Heart right ventricle (tissue), 16 donors: ENCODE measurements at regions not wholly inside any gene's neighbourhood (a gene's known extent, or its start where the extent isn't known, plus 50 kb on each side); places are given as distances from the start of the nearest gene placed in this dataset.

Experiments used
- ATAC-seq, 8 donors: fragments of 200-7000 bp; cut with Tn5 transposase; one replicate each; pipeline ENCODE4 v1.9.1; 2020; ENCODE audit warnings: mild to moderate bottlenecking in 8 of 8, moderate library complexity in 8 of 8, moderate number of reproducible peaks in 1 of 8
- DNase-seq, 2 donors: peaks; one replicate each; pipeline ENCODE4 v3.0.0-alpha.2; 2020
- H3K27ac ChIP-seq, 10 donors: fragments of 200-600 bp; sonication (generic) in 2 of 10; one replicate each; pipeline versions ENCODE4 v1.5.0 to v1.8.0; 2020 to 2022; ENCODE audit warnings: mild to moderate bottlenecking in 3 of 10
- H3K27me3 ChIP-seq, 7 donors: fragments of 200-600 bp; one replicate each; pipeline ENCODE4 v1.8.0; 2021 to 2022; ENCODE audit warnings: mild to moderate bottlenecking in 2 of 7
- H3K36me3 ChIP-seq, 9 donors: fragments of 200-600 bp; sonication (generic) in 1 of 9; one replicate each; pipeline versions ENCODE4 v1.5.0 to v1.8.0; 2020 to 2022; ENCODE audit warnings: mild to moderate bottlenecking in 2 of 9
- H3K4me1 ChIP-seq, 9 donors: fragments of 200-600 bp; sonication (generic) in 1 of 9; one replicate each; pipeline versions ENCODE4 v1.5.0 to v1.8.0; 2020 to 2022; ENCODE audit warnings: mild to moderate bottlenecking in 4 of 9
- H3K4me3 ChIP-seq, 10 donors: fragments of 200-600 bp; sonication (generic) in 2 of 10; one replicate each; pipeline versions ENCODE4 v1.5.0 to v1.8.0; 2020 to 2022; ENCODE audit warnings: mild to moderate bottlenecking in 7 of 10, moderate library complexity in 2 of 10
- H3K9me3 ChIP-seq, 11 donors: fragments of 200-600 bp in 10 of 11; sonication (generic) in 2 of 11; one replicate each; pipeline versions ENCODE4 v1.5.0 to v1.8.0; 2013 to 2022; ENCODE audit warnings: mild to moderate bottlenecking in 2 of 11, control low read depth in 1 of 11, moderate library complexity in 1 of 11
- CTCF ChIP-seq, 9 donors: fragments of 200-600 bp; sonication (generic) in 2 of 9; IDR thresholded peaks; one replicate each; pipeline versions ENCODE4 v1.5.0 to v1.8.0; 2021 to 2022; ENCODE audit warnings: antibody characterized with exemption in 9 of 9, mild to moderate bottlenecking in 5 of 9, moderate library complexity in 1 of 9
- WGBS, 2 donors: extraction: QIAGEN DNeasy Blood & Tissue Kit; methylation state at CpG; one replicate each; pipeline ENCODE4 v1.1.7; 2013; ENCODE audit warnings: inconsistent platforms in 1 of 2; 5-methylcytosine and 5-hydroxymethylcytosine counted together
- intact Hi-C, 10 donors: fragments of 100-400 bp; cut with DNase I; formaldehyde crosslinking; loops; one replicate each; pipeline versions ENCODE4 v1.11.1 to v1.14.2; 2022
- donor health status: Arrhythmogenic right ventricular cardiomyopathy.
- donor health status: ischemic (EF 13 %, LVEDD 7.1; RV severe dilation, severe dysfunction).
- donor health status: healthy with polysubstance abuse.
- donor health status: DM: no; HTN: yes; CAD: no.
- donor health status: DM: no; HTN: no; CAD: no.
- donor health status: ischemic (EF 25% LVEDD 6.9; RV normal size, moderate dysfunction).
- donor health status: ischemic (EF 25% LVEDD 5.7; RV mildly dilated, moderate dysfunction).
- donor health status: healthy.
- donor health status: DM: yes; HTN: yes; CAD: no.
- donor health status: Ischemic cardiomyopathy.
- donor health status: ischemic (EF 35%, LVEDD 5.7; RV mildly dilated, moderate dysfunction).
- donor health status: nonischemic (EF 11% LVEDD 7.7; RV severe dilation, severe dysfunction).
- donor health status: DM: yes; HTN: yes; CAD: no.
- donor health status: PGD.
- donor health status: ischemic (EF 29% LVEDD 5.4; RV normal size, mild dysfunction).
- donor health status: nonischemic (EF 23%, LVEDD 6.1; RV moderate dilation, normal function).

- ATAC-seq (no peak), DNase-seq (no peak)
- Histone ChIP-seq H3K36me3 (no peaks in the 10 kb centered on the region), H3K27ac (no peak overlapping the region), H3K27me3 (no peaks in the 10 kb centered on the region), H3K4me3 (no peak overlapping the region), H3K4me1 (no peaks in the 10 kb centered on the region), H3K9me3 (peaks cover 0 to 35% (median 10%) of the 10 kb centered on the region in 11 donors)
- no peak for TF ChIP-seq CTCF (IDR thresholded peaks at IDR 0.05)
- intact Hi-C loops, result no loop called here
These were observed 294.5 kb downstream of the BCL11B start for GRCh38 chr14:98977451-98977850.

- WGBS, 2 donors, result 85 to 87% methylated on average over 8 of the region's 8 CpGs
- Histone ChIP-seq H3K4me1 (peaks cover 0 to 3% (median 0%) of the 10 kb centered on the region in 9 donors), H3K4me3 (no peak overlapping the region), H3K27me3 (peaks cover 0 to 17% (median 0%) of the 10 kb centered on the region in 7 donors), H3K9me3 (peaks cover 0 to 24% (median 10%) of the 10 kb centered on the region in 11 donors), H3K36me3 (no peaks in the 10 kb centered on the region), H3K27ac (no peak overlapping the region)
- no peak for TF ChIP-seq CTCF (IDR thresholded peaks at IDR 0.05)
- DNase-seq (no peak), ATAC-seq (no peak)
- intact Hi-C loops, result no loop called here
These were observed 289.0 kb downstream of the BCL11B start for GRCh38 chr14:98982986-98983385.

GRCh38 chr14:98984027-98984718 lies 287.8 kb downstream of the BCL11B start:
- no peak for TF ChIP-seq CTCF (IDR thresholded peaks at IDR 0.05)
- H3K4me3 ChIP-seq, result no peak overlapping the region
- no peak for DNase-seq
- H3K9me3 ChIP-seq, result peaks cover 0 to 12% (median 0%) of the 10 kb centered on the region in 11 donors
- intact Hi-C loops, result no loop called here
- H3K27me3 ChIP-seq, result peaks cover 0 to 17% (median 0%) of the 10 kb centered on the region in 7 donors
- H3K27ac ChIP-seq, result peak overlapping the region in 1 of 10 donors; percentile 70
- 69 to 73% methylated on average over 11 of the region's 11 CpGs for WGBS, 2 donors
- ATAC-seq, result no peak
- peaks cover 0 to 3% (median 0%) of the 10 kb centered on the region in 9 donors for H3K4me1 ChIP-seq
- no peaks in the 10 kb centered on the region for H3K36me3 ChIP-seq

GRCh38 chr14:98984719-98985041 lies 287.3 kb downstream of the BCL11B start:
- H3K27ac ChIP-seq, result peak overlapping the region in 1 of 10 donors; percentile 70
- 22 to 41% methylated on average over 7 of the region's 7 CpGs for WGBS, 2 donors
- no peaks in the 10 kb centered on the region for H3K36me3 ChIP-seq
- no peak overlapping the region for H3K4me3 ChIP-seq
- TF ChIP-seq CTCF (IDR thresholded peaks at IDR 0.05), result no peak
- H3K27me3 ChIP-seq, result peaks cover 0 to 17% (median 0%) of the 10 kb centered on the region in 7 donors
- peaks cover 0 to 3% (median 0%) of the 10 kb centered on the region in 9 donors for H3K4me1 ChIP-seq
- DNase-seq (no peak), ATAC-seq (no peak)
- H3K9me3 ChIP-seq, result peaks cover 0 to 7% (median 0%) of the 10 kb centered on the region in 11 donors
- intact Hi-C loops, result no loop called here
